ENCODE measurements at regions not wholly inside any gene's neighbourhood (a gene's known extent, or its start where the extent isn't known, plus 50 kb on each side); places are given as distances from the start of the nearest gene placed in this dataset.
"Not testable (repeated sequence)": the region's sequence is repeated elsewhere in the genome, so short reads cannot be mapped to it uniquely, and the experiment has no call there.

DNA sequence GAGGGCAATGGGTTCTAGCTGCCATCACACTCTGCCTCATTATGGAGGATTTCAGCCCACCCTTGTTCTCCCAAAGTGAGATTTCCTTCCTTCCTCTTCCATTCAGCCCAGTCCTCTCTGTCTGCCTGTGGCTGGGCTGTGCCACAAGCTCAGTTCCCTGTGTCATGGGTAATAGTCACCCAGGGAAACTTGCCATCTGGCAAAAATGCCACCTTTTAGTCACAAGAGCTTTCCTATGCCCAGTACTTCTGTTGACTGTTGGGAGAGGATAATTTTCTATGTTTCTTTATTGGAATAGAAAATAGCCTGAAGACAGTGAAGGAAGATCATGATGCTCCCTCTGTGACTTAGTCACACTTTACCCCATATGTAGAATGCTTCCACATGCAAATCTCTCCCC is 71.4 kb downstream of the TLR4 start:
- no peak for DNase-seq

DNA sequence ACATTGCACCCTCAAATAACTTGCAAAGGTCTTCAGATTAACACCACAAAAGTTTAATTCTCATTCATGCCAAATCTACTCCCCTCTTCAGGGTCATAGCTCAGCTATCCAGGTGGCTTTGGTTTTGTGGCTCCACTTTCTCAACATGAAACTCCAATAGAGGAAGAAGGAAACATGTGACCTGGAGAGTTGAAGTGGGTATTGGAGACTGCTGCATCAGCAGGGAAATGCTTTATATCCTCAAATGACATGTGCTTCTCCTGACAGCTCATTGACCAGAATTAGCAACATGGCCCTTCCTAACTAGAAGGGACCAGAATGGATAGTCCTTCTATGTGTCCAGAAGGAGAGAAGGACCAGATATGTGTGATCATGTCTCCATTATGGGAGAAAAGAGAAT is 73.6 kb downstream of the TLR4 start:
- DNase-seq = peak; percentile 51

DNA sequence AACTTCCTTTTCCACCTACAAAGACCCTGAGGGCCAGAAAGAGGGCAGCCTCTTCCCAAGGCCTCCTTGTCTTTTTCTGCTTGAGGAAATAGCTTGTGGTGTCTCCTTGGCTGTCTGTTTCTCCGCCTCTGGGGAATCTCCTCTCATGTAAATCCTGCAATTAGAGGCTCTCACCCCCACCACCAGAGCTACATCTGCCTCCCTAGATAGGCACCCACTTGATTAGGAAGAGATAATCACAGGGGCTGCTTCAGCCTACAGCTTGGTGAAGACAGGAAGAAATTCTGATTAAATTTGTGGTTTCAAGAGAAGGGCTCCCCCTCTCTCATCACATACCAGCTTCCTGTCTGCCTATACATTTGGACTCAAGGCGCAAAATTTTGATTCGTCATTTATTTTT is 75.6 kb downstream of the TLR4 start:
- no peak for DNase-seq

DNA sequence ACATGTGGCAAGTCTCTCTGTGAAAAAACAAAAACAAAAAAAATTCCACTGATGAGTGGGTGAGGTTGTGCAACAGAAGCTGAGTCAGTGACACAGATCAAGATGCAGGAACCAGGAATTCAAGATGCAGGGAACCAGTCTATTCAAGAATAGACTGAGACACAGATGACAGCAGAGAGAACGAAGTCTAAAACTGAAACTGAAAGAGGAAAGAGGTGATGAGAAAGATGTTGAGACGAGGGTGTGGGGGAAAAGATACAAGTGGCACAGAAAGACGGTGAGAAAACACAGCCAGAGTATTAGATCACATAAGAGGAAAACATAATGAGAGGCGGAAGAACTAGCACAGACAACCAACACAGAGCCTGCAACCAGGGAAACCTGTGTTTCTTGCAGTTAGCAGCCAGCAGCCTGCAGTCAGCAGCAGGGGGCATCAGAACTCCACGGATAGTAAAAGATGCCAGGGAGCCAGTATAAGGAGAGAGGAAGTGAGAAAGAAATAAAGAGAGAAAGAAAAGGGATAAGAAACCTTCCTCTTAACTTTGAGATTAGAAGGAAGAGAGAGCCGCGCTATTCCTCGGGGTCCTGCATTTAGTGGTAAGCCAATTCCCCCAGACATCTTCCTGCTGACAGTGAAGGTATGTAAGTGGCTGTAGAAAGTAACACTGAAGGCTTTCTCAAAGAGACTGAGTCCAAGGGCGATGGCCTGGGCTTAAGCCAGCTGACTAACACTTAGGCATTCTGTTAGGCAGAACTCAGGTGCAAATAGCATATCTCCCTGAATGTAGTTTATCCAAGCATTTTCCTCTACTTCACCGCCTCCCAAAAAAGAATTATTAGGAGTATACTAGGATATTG is 79.0 kb downstream of the TLR4 start:
- DNase-seq = peak; percentile 85

- DNase-seq = no peak
Measured at GRCh38 chr9:117783828-117784227, 79.6 kb downstream of the TLR4 start.

GRCh38 chr9:117784996-117785395 is 80.8 kb downstream of the TLR4 start:
- DNase-seq = no peak

DNA sequence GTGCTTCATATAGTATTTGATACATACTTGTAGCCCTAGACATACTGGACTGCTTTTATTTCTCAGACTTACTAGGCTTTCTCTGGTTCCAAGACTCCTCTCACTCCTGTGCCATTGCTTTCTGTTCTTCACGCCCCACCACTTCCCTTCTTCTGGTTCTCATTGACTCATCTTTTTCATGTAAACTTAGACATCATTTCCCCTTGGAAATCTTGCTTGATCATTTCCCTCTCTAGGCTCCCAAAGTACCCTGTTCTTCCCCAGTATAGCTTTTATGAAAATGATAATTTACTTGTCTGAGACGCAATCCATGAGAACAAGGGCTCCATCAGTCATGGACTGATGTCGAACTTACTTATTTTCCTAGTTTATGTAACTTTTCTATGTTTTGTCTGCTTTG is 83.5 kb downstream of the TLR4 start:
- DNase-seq = no peak

DNA sequence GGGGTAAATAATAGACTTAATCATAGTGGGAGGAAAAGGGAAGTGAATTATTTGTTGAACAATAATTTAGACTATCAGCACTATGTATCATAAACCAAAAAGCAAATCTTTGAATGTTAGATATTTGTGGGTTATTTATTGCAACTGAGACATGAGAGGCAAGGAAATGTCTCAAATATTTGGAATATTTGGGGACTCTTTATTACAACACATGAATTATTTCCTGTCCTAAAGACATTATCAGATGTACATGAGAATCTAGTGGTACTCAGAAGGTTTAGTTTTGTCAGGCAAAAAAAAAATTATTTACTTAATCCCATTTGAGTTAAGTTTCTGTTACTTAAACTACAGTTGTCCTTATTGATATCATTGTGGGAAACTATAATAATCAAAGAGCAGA is 91.1 kb downstream of the TLR4 start:
- DNase-seq = no peak

- DNase-seq = no peak
Measured at GRCh38 chr9:117796681-117797080, 92.5 kb downstream of the TLR4 start.

- no peak for DNase-seq
Measured at GRCh38 chr9:117800389-117800788, 96.2 kb downstream of the TLR4 start.

DNA sequence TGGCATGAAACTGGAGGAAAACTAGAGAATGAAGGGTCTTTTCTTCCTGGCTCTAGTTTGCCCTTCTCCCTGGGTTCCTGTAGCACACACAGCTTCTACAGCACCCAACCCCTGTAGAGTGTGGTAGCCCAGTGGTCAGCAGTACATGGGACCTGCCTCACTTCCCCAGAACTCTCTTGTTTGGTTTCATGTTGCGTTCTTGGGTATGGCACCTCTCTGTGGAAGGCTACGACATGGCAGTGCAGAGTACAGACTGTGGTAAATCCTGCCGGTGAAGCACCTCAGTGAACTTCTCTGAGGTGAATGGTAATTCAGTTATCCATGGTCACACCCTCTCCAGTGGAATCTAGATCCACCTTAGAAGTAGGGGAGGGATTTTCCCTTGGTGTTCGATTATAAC is 105.5 kb downstream of the TLR4 start:
- DNase-seq = no peak

GRCh38 chr9:117815315-117815714 is 111.1 kb downstream of the TLR4 start:
- no peak for DNase-seq

DNA sequence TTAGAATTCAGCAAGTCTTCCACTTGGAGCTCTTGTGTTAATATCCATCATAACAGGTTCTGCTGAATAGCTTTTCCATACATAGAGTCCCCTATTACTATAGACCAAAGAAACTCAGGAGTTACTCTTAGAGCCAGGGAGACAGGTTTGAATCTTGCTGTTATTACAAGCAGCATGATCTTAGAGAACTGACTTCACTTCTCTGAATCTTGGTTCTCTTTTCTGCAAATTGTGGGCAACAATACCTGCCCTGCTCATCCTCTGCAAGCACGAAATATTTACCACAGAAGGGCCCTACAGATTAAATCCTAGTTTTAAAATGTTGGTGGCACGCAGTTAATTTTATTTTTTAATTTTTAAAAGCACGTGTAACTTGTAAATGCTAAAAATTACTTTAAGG is 111.7 kb downstream of the TLR4 start:
- no peak for DNase-seq

DNA sequence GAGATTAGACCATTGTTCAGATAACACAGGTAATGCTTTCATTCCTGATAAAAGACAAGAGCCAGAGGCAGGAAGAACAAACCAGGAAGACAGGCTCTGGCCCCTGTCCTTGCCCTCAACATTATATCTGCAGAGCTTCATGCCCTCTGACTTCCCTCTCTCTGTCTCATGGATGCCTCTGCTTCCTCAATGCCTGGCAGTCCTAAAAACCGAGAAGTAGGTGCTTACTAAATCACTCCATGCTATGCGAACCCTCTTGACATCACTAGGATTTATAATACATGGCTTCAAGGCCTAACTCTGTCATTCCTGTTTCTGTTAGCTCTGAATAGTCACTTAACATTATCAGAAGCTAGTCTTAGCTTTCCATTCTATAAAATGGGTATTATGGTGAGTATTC is 117.8 kb downstream of the TLR4 start:
- DNase-seq = no peak

GRCh38 chr9:117823576-117823975 is 119.4 kb downstream of the TLR4 start:
- DNase-seq = no peak

GRCh38 chr9:117825609-117826347 is 121.6 kb downstream of the TLR4 start:
- DNase-seq = no peak

DNA sequence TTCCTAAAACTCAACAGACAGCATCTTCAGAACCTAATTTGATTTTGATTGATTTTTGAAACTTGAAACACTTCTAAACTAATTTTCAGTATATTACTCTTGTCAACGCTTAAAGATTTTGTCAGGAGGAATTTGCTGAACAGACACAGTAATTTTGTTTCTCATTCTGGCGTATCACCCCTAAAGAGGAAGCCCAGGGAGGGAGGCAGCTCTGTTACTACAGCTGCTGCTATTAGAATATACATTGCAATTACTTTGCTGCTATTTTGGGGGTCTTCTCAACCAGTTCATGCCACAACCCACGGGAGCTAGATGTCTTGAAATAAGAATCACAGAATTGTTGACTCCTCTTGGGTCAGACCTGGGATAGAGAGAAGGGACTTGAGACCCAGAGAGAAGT is 122.6 kb downstream of the TLR4 start:
- no peak for DNase-seq

- no peak for DNase-seq
Measured at GRCh38 chr9:117827456-117827855, 123.3 kb downstream of the TLR4 start.

DNA sequence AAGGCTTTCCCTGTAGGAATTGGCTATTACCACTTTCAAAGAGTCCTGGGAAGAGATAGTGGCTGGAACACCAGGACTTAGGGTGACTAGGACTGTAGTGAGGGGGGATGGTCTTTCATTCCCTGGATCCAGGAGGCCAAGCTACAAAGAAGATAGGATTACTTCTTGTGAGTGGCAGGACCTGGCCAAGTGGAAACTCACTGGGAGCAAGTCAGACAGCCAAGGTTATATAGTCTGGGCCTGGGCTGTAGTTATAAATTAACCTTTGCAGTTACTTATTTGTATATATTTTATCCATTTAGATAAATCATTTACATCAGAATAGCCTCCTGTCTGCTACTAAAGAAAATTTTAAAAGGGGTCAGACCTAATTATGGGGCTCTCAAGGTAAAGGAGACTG is 124.3 kb downstream of the TLR4 start:
- DNase-seq = no peak

- DNase-seq = no peak
Measured at GRCh38 chr9:117835798-117836197, 131.6 kb downstream of the TLR4 start.

GRCh38 chr9:117839862-117840261 is 135.7 kb downstream of the TLR4 start:
- no peak for DNase-seq

GRCh38 chr9:117851836-117852461 is 147.7 kb downstream of the TLR4 start:
- DNase-seq = not testable (repeated sequence)

- no peak for DNase-seq
Measured at GRCh38 chr9:117858561-117858960, 154.4 kb downstream of the TLR4 start.

- no peak for DNase-seq
Measured at GRCh38 chr9:117860849-117861248, 156.6 kb downstream of the TLR4 start.

Data from DMS153 (cell line).